Lower leg skin (tissue), 4 donors: ENCODE measurements at regions not wholly inside any gene's neighbourhood (a gene's known extent, or its start where the extent isn't known, plus 50 kb on each side); places are given as distances from the start of the nearest gene placed in this dataset.

Experiments
- DNase-seq, 2 donors: peaks; one replicate each; pipeline ENCODE4 v3.0.0-alpha.2; 2019; ENCODE audit warnings: low spot score in 2 of 2
- H3K4me3 ChIP-seq: fragments of 200-600 bp; sonication (generic); 2 replicates; pipeline ENCODE4 v1.5.1; 2017; ENCODE audit warnings: mild to moderate bottlenecking, low read depth; ENCODE audit not compliant: poor library complexity, severe bottlenecking
- POLR2A ChIP-seq, 2 donors: fragments of 450-650 bp; IDR thresholded peaks; one replicate each; pipeline ENCODE4 v1.6.1; 2016 to 2017; ENCODE audit warnings: antibody characterized with exemption in 2 of 2, mild to moderate bottlenecking in 1 of 2, moderate library complexity in 1 of 2
- WGBS, 2 donors: methylation state at CpG; one replicate each; pipeline ENCODE4 v1.1.5; 2018; 5-methylcytosine and 5-hydroxymethylcytosine counted together
- intact Hi-C: fragments of 100-400 bp; cut with DNase I; formaldehyde crosslinking; loops from one replicate; pipeline ENCODE4 v1.15.0; 2023; ENCODE audit warnings: low total_unique reads
- TF ChIP-seq, protein P1 (sequence below), 3 donors: fragments of 450-650 bp; IDR thresholded peaks; one replicate each; pipeline ENCODE4 v1.5.1; 2016; ENCODE audit warnings: antibody characterized with exemption in 3 of 3, mild to moderate bottlenecking in 3 of 3, moderate library complexity in 2 of 3

DNA sequence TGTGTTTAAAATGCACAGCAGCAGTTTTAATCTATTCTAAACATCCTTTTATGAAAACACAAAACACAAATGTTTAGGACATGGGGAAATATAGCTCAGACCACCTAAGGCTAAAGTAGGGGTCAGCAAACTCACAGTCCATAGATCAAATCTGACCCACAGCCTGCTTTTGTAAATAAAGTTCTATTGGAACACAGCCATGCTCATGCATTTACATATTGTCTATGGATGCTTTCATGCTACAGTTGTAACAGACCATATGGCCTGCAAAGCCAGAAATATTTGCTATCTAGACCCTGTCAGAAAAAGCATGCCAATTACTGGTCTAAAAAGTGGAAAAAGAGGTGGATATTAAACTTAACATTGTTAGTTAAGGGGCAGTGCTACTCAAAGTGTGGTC, 1105.4 kb upstream of the KLHL29 start:
- no peak for DNase-seq
- TF ChIP-seq POLR2A (IDR thresholded peaks at IDR 0.05), result no peak
- TF ChIP-seq, protein P1, sequence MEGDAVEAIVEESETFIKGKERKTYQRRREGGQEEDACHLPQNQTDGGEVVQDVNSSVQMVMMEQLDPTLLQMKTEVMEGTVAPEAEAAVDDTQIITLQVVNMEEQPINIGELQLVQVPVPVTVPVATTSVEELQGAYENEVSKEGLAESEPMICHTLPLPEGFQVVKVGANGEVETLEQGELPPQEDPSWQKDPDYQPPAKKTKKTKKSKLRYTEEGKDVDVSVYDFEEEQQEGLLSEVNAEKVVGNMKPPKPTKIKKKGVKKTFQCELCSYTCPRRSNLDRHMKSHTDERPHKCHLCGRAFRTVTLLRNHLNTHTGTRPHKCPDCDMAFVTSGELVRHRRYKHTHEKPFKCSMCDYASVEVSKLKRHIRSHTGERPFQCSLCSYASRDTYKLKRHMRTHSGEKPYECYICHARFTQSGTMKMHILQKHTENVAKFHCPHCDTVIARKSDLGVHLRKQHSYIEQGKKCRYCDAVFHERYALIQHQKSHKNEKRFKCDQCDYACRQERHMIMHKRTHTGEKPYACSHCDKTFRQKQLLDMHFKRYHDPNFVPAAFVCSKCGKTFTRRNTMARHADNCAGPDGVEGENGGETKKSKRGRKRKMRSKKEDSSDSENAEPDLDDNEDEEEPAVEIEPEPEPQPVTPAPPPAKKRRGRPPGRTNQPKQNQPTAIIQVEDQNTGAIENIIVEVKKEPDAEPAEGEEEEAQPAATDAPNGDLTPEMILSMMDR (IDR thresholded peaks at IDR 0.05), result no peak
- intact Hi-C loops, result no loop called here
- no peak overlapping the region for H3K4me3 ChIP-seq

DNA sequence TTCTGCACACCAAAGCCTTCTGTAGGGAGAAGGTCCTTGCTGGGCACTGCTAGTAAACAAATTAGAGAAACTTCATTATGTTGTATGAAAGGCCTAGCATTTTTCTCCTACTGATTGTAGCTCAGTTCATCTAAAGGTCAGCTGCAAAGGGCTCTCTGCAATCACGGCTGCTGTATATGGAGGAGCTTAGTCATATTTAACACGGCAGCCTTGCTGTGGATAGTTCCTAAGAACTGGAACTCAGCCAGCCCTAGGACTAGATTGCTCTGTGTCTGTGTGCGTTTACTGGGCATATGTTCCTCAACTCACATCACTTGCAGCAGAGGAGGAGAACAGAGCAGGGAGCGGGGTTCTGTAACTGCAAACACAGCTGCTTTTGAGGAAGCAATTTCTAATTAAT, 1103.9 kb upstream of the KLHL29 start:
- no peak overlapping the region for H3K4me3 ChIP-seq
- TF ChIP-seq, protein P1 (IDR thresholded peaks at IDR 0.05), result no peak
- no peak for TF ChIP-seq POLR2A (IDR thresholded peaks at IDR 0.05)
- no peak for DNase-seq
- WGBS, 2 donors, result 31 to 35% methylated on average over 4 of the region's 4 CpGs
- intact Hi-C loops, result no loop called here

DNA sequence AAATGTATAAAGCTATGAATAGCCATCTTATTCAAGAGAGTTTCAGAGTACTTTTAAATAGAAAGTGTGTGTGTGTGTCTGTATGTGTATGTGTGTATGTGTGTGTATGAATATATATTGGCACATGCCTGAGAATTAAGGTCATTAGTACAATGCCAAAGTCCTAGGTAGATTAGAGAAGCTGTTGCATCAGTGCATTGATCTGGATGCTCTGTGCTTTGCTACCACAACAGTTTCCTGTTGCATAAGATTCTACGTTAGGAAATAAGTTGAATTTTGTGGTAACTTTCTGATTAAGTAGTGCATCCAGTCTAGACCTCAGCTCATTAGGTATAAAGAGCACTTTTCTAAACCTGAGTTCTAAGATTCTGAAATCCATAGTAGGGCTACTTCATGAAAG, 1102.8 kb upstream of the KLHL29 start:
- intact Hi-C loops, result no loop called here
- TF ChIP-seq, protein P1 (IDR thresholded peaks at IDR 0.05), result no peak
- TF ChIP-seq POLR2A (IDR thresholded peaks at IDR 0.05), result no peak
- 58 to 62% methylated on average over 1 of the region's 1 CpG for WGBS, 2 donors

DNA sequence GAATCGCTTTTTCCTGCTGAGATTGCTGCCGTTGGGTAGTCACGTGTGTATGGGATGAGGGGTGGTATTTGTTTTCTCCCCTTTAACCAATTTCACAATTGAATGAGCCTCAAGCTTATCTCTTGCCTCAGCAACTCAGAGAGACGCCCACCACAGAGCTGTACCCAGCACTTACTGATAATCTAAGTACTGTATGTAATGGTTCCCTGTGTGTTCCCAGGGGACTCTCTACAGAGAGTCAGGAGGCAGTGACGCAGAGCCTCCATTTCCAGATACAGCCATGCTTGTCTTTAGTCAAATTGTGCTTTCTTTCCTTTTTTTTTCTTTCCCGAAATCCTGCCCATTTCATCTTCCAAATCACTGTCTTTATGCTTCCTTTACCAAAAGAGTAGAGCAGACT, 1102.1 kb upstream of the KLHL29 start:
- no peak for DNase-seq
- TF ChIP-seq, protein P1 (IDR thresholded peaks at IDR 0.05), result no peak
- TF ChIP-seq POLR2A (IDR thresholded peaks at IDR 0.05), result no peak
- no peak overlapping the region for H3K4me3 ChIP-seq
- 78 to 86% methylated on average over 6 of the region's 6 CpGs for WGBS, 2 donors
- intact Hi-C loops, result no loop called here

More for the DNA sequence above, 1102.8 kb upstream of the KLHL29 start:
- DNase-seq, result no peak
- no peak overlapping the region for H3K4me3 ChIP-seq

DNA sequence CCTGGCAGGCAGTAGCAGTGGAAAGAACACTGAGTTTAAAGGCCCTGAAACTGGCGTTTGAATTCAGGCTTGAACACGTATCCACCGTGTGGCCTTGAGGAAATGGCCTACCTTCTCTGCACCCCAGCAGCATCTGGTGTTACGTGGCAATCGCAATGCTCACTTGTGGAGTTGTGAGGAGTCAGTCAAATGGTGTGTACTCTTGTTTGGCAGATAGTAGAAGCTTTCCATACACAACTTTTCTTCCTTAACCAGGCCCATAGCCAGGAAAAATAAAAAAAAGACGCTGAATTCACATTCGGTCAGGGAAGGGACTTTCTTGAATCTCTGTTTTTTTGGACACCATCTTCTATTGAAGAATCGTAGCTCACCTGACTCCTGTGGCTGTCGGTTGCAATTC, 1101.5 kb upstream of the KLHL29 start:
- TF ChIP-seq, protein P1 (IDR thresholded peaks at IDR 0.05), result no peak
- no peak for TF ChIP-seq POLR2A (IDR thresholded peaks at IDR 0.05)
- H3K4me3 ChIP-seq, result no peak overlapping the region
- 69 to 81% methylated on average over 9 of the region's 9 CpGs for WGBS, 2 donors
- intact Hi-C loops, result no loop called here
- no peak for DNase-seq

DNA sequence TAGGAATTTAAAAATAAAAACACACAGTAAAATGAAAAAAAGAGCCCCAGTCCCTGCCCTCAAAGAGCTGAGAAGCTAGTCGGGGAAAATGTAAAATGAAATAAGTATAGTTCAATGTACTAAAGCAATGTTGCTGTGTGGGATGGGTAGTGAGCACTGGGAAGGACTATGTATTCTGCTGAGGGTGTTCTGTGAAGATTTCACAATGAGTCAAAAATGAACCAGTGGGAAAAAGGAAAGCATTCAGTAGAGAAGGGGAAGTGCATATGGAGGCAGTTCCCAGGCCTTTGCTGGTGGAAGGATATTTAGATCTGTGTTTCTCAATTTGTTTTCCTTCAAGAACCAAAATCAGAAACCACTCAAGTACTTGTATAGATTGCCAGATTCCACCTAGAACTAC, 1094.7 kb upstream of the KLHL29 start:
- no peak overlapping the region for H3K4me3 ChIP-seq
- TF ChIP-seq, protein P1 (IDR thresholded peaks at IDR 0.05), result no peak
- 88 to 94% methylated on average over 1 of the region's 1 CpG for WGBS, 2 donors
- intact Hi-C loops, result no loop called here
- DNase-seq, result no peak
